MM.1S (cell line): ENCODE measurements at regions not wholly inside any gene's neighbourhood (a gene's known extent, or its start where the extent isn't known, plus 50 kb on each side); places are given as distances from the start of the nearest gene placed in this dataset.

ENCODE experiments used
- DNase-seq: peaks from one replicate; pipeline ENCODE4 v3.0.0-alpha.2; 2015
- H2AFZ ChIP-seq: fragments of 300-600 bp; sonication (generic); 2 replicates; pipeline ENCODE4 v1.6.0; 2016; ENCODE audit warnings: antibody characterized with exemption, low read length
- H3F3A ChIP-seq: fragments of 300-600 bp; sonication (generic); 2 replicates; pipeline ENCODE4 v1.6.1; 2016; ENCODE audit warnings: mild to moderate bottlenecking, antibody characterized with exemption, low read length, moderate library complexity, mixed read lengths; ENCODE audit not compliant: insufficient read depth
- H3K27ac ChIP-seq: fragments of 300-600 bp; sonication (generic); 2 replicates; pipeline ENCODE4 v1.5.1; 2016; ENCODE audit warnings: mild to moderate bottlenecking, low read length
- H3K27me3 ChIP-seq: fragments of 300-600 bp; sonication (generic); replicated peaks from 2 replicates; pipeline ENCODE4 v1.6.0; 2016; ENCODE audit warnings: low read length; ENCODE audit not compliant: insufficient read depth
- H3K36me3 ChIP-seq: fragments of 300-600 bp; sonication (generic); replicated peaks from 2 replicates; pipeline ENCODE4 v1.6.1; 2016; ENCODE audit warnings: mild to moderate bottlenecking, low read length, mixed read lengths; ENCODE audit not compliant: insufficient read depth
- H3K4me1 ChIP-seq: fragments of 300-600 bp; sonication (generic); 2 replicates; pipeline ENCODE4 v1.6.1; 2016; ENCODE audit warnings: low read length, mixed read lengths
- H3K4me2 ChIP-seq: fragments of 300-600 bp; sonication (generic); 2 replicates; pipeline ENCODE4 v1.6.0; 2016; ENCODE audit warnings: low read depth, low read length
- H3K4me3 ChIP-seq: fragments of 300-600 bp; sonication (generic); 2 replicates; pipeline ENCODE4 v1.5.1; 2016; ENCODE audit warnings: low read length, mixed read lengths
- H3K79me2 ChIP-seq: fragments of 300-600 bp; sonication (generic); 2 replicates; pipeline ENCODE4 v1.6.1; 2016; ENCODE audit warnings: mixed run types, low read length, mixed read lengths
- H3K9ac ChIP-seq: fragments of 300-600 bp; sonication (generic); 2 replicates; pipeline ENCODE4 v1.6.1; 2016; ENCODE audit warnings: low read length, mixed read lengths
- H3K9me2 ChIP-seq: fragments of 300-600 bp; sonication (generic); replicated peaks from 2 replicates; pipeline ENCODE4 v1.6.1; 2016; ENCODE audit warnings: mild to moderate bottlenecking, low read length, mixed read lengths; ENCODE audit not compliant: insufficient read depth
- H3K9me3 ChIP-seq: fragments of 300-600 bp; sonication (generic); replicated peaks from 2 replicates; pipeline ENCODE4 v1.6.1; 2016; ENCODE audit warnings: mild to moderate bottlenecking, low read length, mixed read lengths; ENCODE audit not compliant: insufficient read depth
- H4K20me1 ChIP-seq: fragments of 300-600 bp; sonication (generic); 2 replicates; pipeline ENCODE4 v1.6.1; 2016; ENCODE audit warnings: mild to moderate bottlenecking, low read length, moderate library complexity, mixed read lengths; ENCODE audit not compliant: insufficient read depth
- EZH2 ChIP-seq: fragments of 300-600 bp; sonication (generic); optimal IDR thresholded peaks from 2 replicates; pipeline ENCODE3; 2017; ENCODE audit warnings: low read depth, mild to moderate bottlenecking, antibody characterized with exemption, low read length, mixed read lengths
- EZH2phosphoT487 ChIP-seq: fragments of 300-600 bp; sonication (generic); IDR thresholded peaks from 2 replicates; pipeline ENCODE4 v1.6.1; 2018; ENCODE audit warnings: antibody characterized with exemption, low read length
- TF ChIP-seq, protein P1 (sequence below): fragments of 300-600 bp; sonication (generic); IDR thresholded peaks from 2 replicates; pipeline ENCODE4 v1.5.1; 2016; ENCODE audit warnings: antibody characterized with exemption, low read length, mixed read lengths

DNA sequence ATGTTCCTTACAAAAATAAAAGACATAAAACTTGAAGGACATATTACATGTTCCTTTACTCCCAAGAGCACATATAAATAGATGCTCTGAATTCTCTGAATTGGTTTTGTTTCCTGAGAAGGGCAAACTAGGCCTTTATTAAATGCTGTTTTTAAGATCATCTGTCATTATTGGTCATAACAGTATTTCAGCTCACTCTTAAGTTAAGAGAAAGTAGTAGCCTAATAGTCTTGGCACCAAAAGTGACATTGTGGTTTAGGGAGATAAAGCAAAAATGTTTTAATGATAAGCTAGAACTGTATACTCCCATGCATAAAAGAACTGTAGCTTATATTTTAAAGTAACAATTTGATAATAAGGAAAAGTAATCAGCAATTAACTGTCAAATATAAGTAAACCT lies 361.1 kb upstream of the PTCHD4 start:
- Histone ChIP-seq H3K36me3 (no peaks in the 10 kb centered on the region), H4K20me1 (no peaks in the 10 kb centered on the region), H3K9ac (no peak overlapping the region), H3K9me3 (no peaks in the 10 kb centered on the region), H3K4me2 (no peak overlapping the region), H3K27me3 (no peaks in the 10 kb centered on the region), H3K4me1 (no peaks in the 10 kb centered on the region), H3K4me3 (no peak overlapping the region), H2AFZ (no peak overlapping the region), H3K27ac (no peak overlapping the region), H3F3A (no peaks in the 10 kb centered on the region), H3K79me2 (no peaks in the 10 kb centered on the region), H3K9me2 (no peaks in the 10 kb centered on the region)
- no peak for DNase-seq
- TF ChIP-seq EZH2 = no peak
- TF ChIP-seq EZH2phosphoT487 = no peak
- TF ChIP-seq, protein P1, sequence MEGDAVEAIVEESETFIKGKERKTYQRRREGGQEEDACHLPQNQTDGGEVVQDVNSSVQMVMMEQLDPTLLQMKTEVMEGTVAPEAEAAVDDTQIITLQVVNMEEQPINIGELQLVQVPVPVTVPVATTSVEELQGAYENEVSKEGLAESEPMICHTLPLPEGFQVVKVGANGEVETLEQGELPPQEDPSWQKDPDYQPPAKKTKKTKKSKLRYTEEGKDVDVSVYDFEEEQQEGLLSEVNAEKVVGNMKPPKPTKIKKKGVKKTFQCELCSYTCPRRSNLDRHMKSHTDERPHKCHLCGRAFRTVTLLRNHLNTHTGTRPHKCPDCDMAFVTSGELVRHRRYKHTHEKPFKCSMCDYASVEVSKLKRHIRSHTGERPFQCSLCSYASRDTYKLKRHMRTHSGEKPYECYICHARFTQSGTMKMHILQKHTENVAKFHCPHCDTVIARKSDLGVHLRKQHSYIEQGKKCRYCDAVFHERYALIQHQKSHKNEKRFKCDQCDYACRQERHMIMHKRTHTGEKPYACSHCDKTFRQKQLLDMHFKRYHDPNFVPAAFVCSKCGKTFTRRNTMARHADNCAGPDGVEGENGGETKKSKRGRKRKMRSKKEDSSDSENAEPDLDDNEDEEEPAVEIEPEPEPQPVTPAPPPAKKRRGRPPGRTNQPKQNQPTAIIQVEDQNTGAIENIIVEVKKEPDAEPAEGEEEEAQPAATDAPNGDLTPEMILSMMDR = no peak

DNA sequence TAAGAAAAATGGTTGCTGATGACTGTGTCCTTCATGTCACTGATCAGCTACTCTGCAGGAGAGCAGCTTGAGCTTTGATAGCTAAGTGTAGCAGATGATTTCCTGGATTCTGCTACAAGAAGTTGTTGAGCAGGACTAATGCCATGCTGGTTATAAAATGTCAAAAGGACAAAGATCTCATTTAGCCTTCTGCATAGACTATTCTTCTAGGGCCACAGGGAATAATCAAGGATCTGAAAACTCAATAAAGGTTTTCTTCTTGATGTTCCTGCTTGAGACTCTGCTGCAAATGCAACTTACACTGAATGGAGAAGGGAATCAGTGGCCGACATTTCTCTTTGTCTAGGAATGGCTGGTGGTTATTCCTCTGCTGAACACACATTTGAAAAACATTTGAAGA lies 360.3 kb upstream of the PTCHD4 start:
- Histone ChIP-seq H3K4me2 (no peak overlapping the region), H2AFZ (no peak overlapping the region), H3K27me3 (no peaks in the 10 kb centered on the region), H3F3A (no peaks in the 10 kb centered on the region), H3K79me2 (no peaks in the 10 kb centered on the region), H3K9me2 (no peaks in the 10 kb centered on the region), H3K4me1 (no peaks in the 10 kb centered on the region), H3K4me3 (no peak overlapping the region), H3K9me3 (no peaks in the 10 kb centered on the region), H4K20me1 (no peaks in the 10 kb centered on the region), H3K36me3 (no peaks in the 10 kb centered on the region), H3K27ac (no peak overlapping the region), H3K9ac (no peak overlapping the region)
- TF ChIP-seq EZH2 (no peak), EZH2phosphoT487 (no peak)
- TF ChIP-seq, protein P1 = no peak
- DNase-seq = no peak

DNA sequence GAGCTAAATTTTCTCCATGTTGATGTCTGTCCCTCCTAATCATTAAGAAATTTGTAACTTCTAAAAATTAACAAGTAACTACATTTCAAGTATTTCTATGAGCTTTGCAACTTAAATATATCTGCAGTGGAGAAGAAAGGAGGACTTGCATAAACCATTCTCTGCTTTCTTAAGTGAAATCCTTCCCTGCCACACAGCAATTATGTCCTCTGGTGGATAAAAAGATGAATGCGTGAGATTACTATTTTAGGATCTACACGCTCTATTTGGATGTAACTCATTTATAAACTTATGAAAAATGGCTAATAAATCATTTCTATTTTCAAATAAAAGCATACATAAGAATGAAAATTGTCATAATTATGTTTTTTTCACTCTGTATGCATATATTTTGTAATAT lies 338.0 kb upstream of the PTCHD4 start:
- no peak overlapping the region for H3K4me3 ChIP-seq
- no peaks in the 10 kb centered on the region for H3K36me3 ChIP-seq
- H2AFZ ChIP-seq = no peak overlapping the region
- H3K79me2 ChIP-seq = no peaks in the 10 kb centered on the region
- no peaks in the 10 kb centered on the region for H3K9me2 ChIP-seq
- H3K9me3 ChIP-seq = no peaks in the 10 kb centered on the region
- H3K4me2 ChIP-seq = no peak overlapping the region
- no peaks in the 10 kb centered on the region for H4K20me1 ChIP-seq
- no peaks in the 10 kb centered on the region for H3F3A ChIP-seq
- no peaks in the 10 kb centered on the region for H3K4me1 ChIP-seq
- TF ChIP-seq, protein P1 = no peak
- TF ChIP-seq EZH2 (no peak), EZH2phosphoT487 (no peak)
- no peak overlapping the region for H3K27ac ChIP-seq
- H3K27me3 ChIP-seq = no peaks in the 10 kb centered on the region
- H3K9ac ChIP-seq = no peak overlapping the region
- no peak for DNase-seq

DNA sequence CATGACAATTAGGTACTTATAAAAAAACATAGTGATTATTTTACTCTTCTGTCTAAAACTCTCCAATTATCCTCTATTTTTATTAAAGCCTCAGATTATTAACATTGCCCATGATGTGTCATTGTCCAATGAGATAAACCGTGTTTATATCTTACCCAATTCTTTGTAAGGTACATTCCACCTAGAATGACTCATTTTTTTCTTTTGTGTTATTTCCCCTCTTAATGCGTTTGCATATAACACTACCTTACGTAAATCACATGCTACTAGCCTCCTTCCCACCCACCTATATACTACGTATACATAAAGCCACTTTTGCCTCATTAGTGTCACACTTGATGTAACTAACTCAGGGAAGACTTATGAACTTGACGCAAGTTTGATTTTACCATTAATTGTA lies 336.3 kb upstream of the PTCHD4 start:
- no peak for TF ChIP-seq EZH2phosphoT487
- TF ChIP-seq, protein P1 = no peak
- TF ChIP-seq EZH2 = no peak
- no peaks in the 10 kb centered on the region for H3K9me3 ChIP-seq
- H4K20me1 ChIP-seq = no peaks in the 10 kb centered on the region
- no peaks in the 10 kb centered on the region for H3K79me2 ChIP-seq
- H3K9ac ChIP-seq = no peak overlapping the region
- no peak overlapping the region for H3K27ac ChIP-seq
- no peaks in the 10 kb centered on the region for H3K36me3 ChIP-seq
- no peaks in the 10 kb centered on the region for H3K9me2 ChIP-seq
- H3K4me2 ChIP-seq = no peak overlapping the region
- DNase-seq = no peak
- no peak overlapping the region for H3K4me3 ChIP-seq
- no peaks in the 10 kb centered on the region for H3F3A ChIP-seq
- no peaks in the 10 kb centered on the region for H3K4me1 ChIP-seq
- no peaks in the 10 kb centered on the region for H3K27me3 ChIP-seq
- no peak overlapping the region for H2AFZ ChIP-seq
